ENCODE measurements at regions not wholly inside any gene's neighbourhood (a gene's known extent, or its start where the extent isn't known, plus 50 kb on each side); places are given as distances from the start of the nearest gene placed in this dataset.

DNA sequence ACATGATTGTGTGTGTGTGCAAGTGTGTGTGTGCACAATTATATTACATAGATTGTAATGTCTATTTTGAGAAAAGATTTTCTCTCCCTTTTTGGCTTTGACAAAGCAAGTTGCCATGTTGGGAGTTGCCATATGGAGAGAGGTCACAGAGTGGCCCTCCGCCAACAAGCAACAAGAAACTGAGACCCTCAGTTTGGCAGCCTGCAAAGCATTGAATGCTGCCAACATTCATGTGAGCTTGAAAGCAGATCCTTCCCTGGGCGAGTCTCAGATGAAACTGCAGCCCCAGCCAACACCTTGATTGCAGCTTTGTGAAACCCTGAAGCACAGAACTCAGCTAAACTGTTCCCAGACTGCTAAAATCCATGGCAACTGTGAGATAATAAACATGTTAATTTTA lies 498.0 kb downstream of the NR2F1-AS1 start:
- TF ChIP-seq, protein P1, sequence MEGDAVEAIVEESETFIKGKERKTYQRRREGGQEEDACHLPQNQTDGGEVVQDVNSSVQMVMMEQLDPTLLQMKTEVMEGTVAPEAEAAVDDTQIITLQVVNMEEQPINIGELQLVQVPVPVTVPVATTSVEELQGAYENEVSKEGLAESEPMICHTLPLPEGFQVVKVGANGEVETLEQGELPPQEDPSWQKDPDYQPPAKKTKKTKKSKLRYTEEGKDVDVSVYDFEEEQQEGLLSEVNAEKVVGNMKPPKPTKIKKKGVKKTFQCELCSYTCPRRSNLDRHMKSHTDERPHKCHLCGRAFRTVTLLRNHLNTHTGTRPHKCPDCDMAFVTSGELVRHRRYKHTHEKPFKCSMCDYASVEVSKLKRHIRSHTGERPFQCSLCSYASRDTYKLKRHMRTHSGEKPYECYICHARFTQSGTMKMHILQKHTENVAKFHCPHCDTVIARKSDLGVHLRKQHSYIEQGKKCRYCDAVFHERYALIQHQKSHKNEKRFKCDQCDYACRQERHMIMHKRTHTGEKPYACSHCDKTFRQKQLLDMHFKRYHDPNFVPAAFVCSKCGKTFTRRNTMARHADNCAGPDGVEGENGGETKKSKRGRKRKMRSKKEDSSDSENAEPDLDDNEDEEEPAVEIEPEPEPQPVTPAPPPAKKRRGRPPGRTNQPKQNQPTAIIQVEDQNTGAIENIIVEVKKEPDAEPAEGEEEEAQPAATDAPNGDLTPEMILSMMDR (conservative IDR thresholded peaks at IDR 0.05) = no peak
- no peak for TF ChIP-seq ZFX (IDR thresholded peaks at IDR 0.05)
